Peyer's patch (tissue), 4 donors: ENCODE measurements at regions not wholly inside any gene's neighbourhood (a gene's known extent, or its start where the extent isn't known, plus 50 kb on each side); places are given as distances from the start of the nearest gene placed in this dataset.

Experiments
- DNase-seq, 3 donors: peaks; one replicate each; pipeline ENCODE4 v3.0.0-alpha.2; 2017 to 2019
- H3K27ac ChIP-seq, 4 donors: fragments of 200-600 bp; sonication (generic); one replicate each; pipeline ENCODE4 v1.5.1; 2016 to 2019
- H3K27me3 ChIP-seq, 2 donors: fragments of 200-600 bp; sonication (generic); one replicate each; pipeline ENCODE4 v1.5.1; 2019
- H3K36me3 ChIP-seq, 3 donors: fragments of 200-600 bp; sonication (generic); one replicate each; pipeline ENCODE4 v1.5.1; 2016 to 2019
- H3K4me1 ChIP-seq, 4 donors: fragments of 200-600 bp; sonication (generic); one replicate each; pipeline ENCODE4 v1.5.1; 2016 to 2019
- H3K4me3 ChIP-seq, 4 donors: fragments of 200-600 bp; sonication (generic); 1 replicate in 3 of 4; 2 replicates in 1 of 4; pipeline ENCODE4 v1.5.1; 2016 to 2019; ENCODE audit warnings: mild to moderate bottlenecking in 1 of 4
- H3K9me3 ChIP-seq, 4 donors: fragments of 200-600 bp; sonication (generic); one replicate each; pipeline ENCODE4 v1.5.1; 2016 to 2019; ENCODE audit warnings: mild to moderate bottlenecking in 1 of 4
- CTCF ChIP-seq, 6 experiments: fragments of 450-650 bp in 4 of 6; fragments of 200-600 bp in 2 of 6; sonication (generic) in 1 of 6; IDR thresholded peaks; one replicate each; pipeline ENCODE4 v1.5.1; 2017 to 2019; ENCODE audit warnings: antibody characterized with exemption in 6 of 6, mild to moderate bottlenecking in 3 of 6, moderate library complexity in 1 of 6
- POLR2A ChIP-seq, 2 donors: fragments of 450-650 bp; IDR thresholded peaks; one replicate each; pipeline ENCODE4 v1.5.1; 2017; ENCODE audit warnings: antibody characterized with exemption in 2 of 2, mild to moderate bottlenecking in 2 of 2, moderate library complexity in 2 of 2

- Histone ChIP-seq H3K4me3 (no peak overlapping the region), H3K4me1 (no peaks in the 10 kb centered on the region), H3K9me3 (peaks cover 0 to 5% (median 0%) of the 10 kb centered on the region in 4 donors), H3K27ac (no peak overlapping the region), H3K27me3 (no peaks in the 10 kb centered on the region), H3K36me3 (no peaks in the 10 kb centered on the region)
- DNase-seq = no peak
- TF ChIP-seq CTCF (IDR thresholded peaks at IDR 0.05) (no peak), POLR2A (IDR thresholded peaks at IDR 0.05) (no peak)
Observed at GRCh38 chr2:2735041-2735440, 404.0 kb upstream of the MYT1L start.

GRCh38 chr2:2734308-2734707 is 403.2 kb upstream of the MYT1L start:
- no peaks in the 10 kb centered on the region for H3K4me1 ChIP-seq
- TF ChIP-seq POLR2A (IDR thresholded peaks at IDR 0.05) (no peak), CTCF (IDR thresholded peaks at IDR 0.05) (no peak)
- no peak overlapping the region for H3K27ac ChIP-seq
- no peaks in the 10 kb centered on the region for H3K36me3 ChIP-seq
- H3K4me3 ChIP-seq = no peak overlapping the region
- no peak for DNase-seq
- H3K9me3 ChIP-seq = peaks cover 0 to 5% (median 0%) of the 10 kb centered on the region in 4 donors
- H3K27me3 ChIP-seq = no peaks in the 10 kb centered on the region

- TF ChIP-seq POLR2A (IDR thresholded peaks at IDR 0.05) (no peak), CTCF (IDR thresholded peaks at IDR 0.05) (no peak)
- Histone ChIP-seq H3K27ac (no peak overlapping the region), H3K4me1 (no peaks in the 10 kb centered on the region), H3K27me3 (no peaks in the 10 kb centered on the region), H3K36me3 (no peaks in the 10 kb centered on the region), H3K9me3 (peaks cover 0 to 5% (median 0%) of the 10 kb centered on the region in 4 donors), H3K4me3 (no peak overlapping the region)
- DNase-seq = no peak
Observed at GRCh38 chr2:2733818-2734217, 402.7 kb upstream of the MYT1L start.

- no peak overlapping the region for H3K4me3 ChIP-seq
- no peak overlapping the region for H3K27ac ChIP-seq
- H3K27me3 ChIP-seq = no peaks in the 10 kb centered on the region
- peaks cover 0 to 5% (median 0%) of the 10 kb centered on the region in 4 donors for H3K9me3 ChIP-seq
- H3K36me3 ChIP-seq = no peaks in the 10 kb centered on the region
- no peaks in the 10 kb centered on the region for H3K4me1 ChIP-seq
- TF ChIP-seq POLR2A (IDR thresholded peaks at IDR 0.05) = no peak
- TF ChIP-seq CTCF (IDR thresholded peaks at IDR 0.05) = no peak
- no peak for DNase-seq
Observed at GRCh38 chr2:2732331-2733119, 401.4 kb upstream of the MYT1L start.

GRCh38 chr2:2731816-2732284 is 400.8 kb upstream of the MYT1L start:
- Histone ChIP-seq H3K36me3 (no peaks in the 10 kb centered on the region), H3K4me3 (no peak overlapping the region), H3K9me3 (peaks cover 0 to 5% (median 0%) of the 10 kb centered on the region in 4 donors), H3K27me3 (no peaks in the 10 kb centered on the region), H3K4me1 (no peaks in the 10 kb centered on the region), H3K27ac (no peak overlapping the region)
- TF ChIP-seq CTCF (IDR thresholded peaks at IDR 0.05) = no peak
- no peak for TF ChIP-seq POLR2A (IDR thresholded peaks at IDR 0.05)
- no peak for DNase-seq
